NCI-H146 treated with DMSO at 0.1 percent for 48 hours (cell line): ENCODE measurements at regions not wholly inside any gene's neighbourhood (a gene's known extent, or its start where the extent isn't known, plus 50 kb on each side); places are given as distances from the start of the nearest gene placed in this dataset.

Experiments
- DNase-seq: peaks from one replicate; lab custom pipeline; 2025; ENCODE audit not compliant: unreplicated experiment; lab: John Stamatoyannopoulos, UW

DNA sequence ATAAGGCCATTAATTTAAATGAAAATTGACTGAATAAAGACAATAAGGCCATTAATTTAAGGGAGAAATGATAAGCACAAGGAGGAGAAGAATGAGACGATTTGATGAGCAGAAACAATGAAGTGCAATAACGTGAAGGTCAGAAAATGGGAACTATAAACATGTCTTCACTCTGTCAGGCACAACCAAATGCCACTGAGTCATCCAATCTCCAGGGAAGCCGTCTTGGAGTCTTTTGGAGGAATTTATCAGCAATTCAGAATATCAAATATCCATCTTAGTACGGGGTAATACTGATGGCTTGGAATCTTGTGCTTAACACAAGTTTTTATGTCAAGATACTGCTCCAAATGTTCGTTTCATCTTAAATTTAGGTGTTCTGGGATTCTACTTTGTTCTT is 159.9 kb downstream of the CAPZA3 start:
- DNase-seq, result no peak

- DNase-seq, result no peak
Observed at GRCh38 chr12:18898470-18898869, 160.6 kb downstream of the CAPZA3 start.

DNA sequence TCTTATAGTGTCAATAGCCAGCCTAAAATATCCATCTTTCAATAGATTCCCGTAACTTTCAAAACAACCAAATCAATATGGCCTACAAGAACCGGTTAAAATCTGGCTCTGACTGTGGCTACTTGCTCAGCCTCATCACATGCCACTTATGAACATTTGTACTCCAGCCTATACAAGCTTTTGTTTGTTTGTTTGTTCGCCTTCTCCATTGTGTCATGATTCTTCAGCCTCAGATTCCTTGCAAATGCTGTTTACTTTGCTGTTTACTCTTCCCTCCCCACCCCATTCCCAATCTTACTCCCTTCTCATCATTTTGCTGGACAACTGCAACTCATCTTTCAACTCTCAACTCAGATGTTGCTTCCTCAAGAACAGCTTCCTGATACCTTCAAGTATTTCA is 161.2 kb downstream of the CAPZA3 start:
- DNase-seq, result no peak

- no peak for DNase-seq
Observed at GRCh38 chr12:18899678-18900317, 161.9 kb downstream of the CAPZA3 start.

DNA sequence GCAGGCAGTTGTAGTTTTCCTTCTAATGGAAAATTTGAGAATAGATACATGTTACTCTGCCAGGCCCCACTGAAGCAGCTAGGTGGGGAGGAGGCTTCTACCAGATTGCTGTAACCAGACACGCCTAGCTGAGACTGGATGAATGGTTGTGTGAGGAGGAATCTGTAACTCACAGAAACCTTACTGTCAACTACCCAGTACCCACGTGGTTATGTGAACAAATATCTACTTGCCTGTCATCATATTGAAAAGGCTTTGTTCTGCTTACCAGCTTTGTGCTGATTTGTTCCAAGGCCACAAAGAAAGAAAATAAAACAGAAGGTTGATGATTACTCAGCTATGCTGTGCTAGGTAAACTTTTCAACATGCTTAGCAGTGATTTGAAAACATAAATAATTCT is 167.2 kb downstream of the CAPZA3 start:
- DNase-seq, result no peak

GRCh38 chr12:18906395-18906794 is 168.5 kb downstream of the CAPZA3 start:
- DNase-seq, result no peak

- no peak for DNase-seq
Observed at GRCh38 chr12:18907127-18907526, 169.2 kb downstream of the CAPZA3 start.

DNA sequence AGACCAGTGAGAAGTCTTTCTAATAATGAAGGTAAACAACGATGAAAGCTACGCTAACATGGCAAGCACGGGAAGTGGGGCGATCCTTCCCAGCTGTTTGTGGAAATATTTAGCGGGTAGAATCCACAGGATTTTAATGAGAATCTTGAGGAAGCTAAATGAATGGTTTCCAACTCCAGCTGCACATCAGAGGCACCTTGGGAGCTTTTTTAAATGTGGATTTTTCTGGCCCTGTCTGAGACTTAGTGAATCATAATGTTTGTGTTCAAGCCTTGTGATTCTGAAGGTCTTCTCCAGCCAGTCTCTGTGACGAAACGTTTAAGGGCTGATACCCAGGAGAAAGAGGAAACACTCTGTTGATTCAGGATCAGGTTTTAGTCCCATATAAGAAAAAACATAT is 169.8 kb downstream of the CAPZA3 start:
- DNase-seq, result no peak

GRCh38 chr12:18908191-18908590 is 170.3 kb downstream of the CAPZA3 start:
- no peak for DNase-seq

- DNase-seq, result no peak
Observed at GRCh38 chr12:18919871-18920511, 182.1 kb downstream of the CAPZA3 start.

- DNase-seq, result no peak
Observed at GRCh38 chr12:18922851-18923250, 184.9 kb downstream of the CAPZA3 start.

DNA sequence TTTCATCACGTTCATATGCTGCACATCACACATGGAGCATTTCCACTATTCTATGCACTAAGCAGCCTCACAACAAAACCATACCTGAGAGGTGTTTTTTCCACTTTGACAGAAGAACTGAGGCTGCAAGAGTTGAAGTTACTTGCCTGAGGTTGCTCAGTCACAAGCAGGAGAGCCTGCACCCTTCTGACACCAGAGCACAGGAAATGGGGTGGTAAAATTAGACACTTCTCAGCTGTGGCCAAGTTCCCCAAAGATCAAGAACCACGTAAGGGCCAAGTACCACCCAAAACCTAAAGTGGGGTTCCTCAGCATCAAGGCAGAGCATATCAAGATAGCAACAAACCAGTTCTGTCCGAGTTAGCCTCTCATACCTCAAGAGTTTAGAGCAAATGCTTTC is 185.8 kb downstream of the CAPZA3 start:
- no peak for DNase-seq

GRCh38 chr12:18926188-18926587 is 188.3 kb downstream of the CAPZA3 start:
- no peak for DNase-seq

DNA sequence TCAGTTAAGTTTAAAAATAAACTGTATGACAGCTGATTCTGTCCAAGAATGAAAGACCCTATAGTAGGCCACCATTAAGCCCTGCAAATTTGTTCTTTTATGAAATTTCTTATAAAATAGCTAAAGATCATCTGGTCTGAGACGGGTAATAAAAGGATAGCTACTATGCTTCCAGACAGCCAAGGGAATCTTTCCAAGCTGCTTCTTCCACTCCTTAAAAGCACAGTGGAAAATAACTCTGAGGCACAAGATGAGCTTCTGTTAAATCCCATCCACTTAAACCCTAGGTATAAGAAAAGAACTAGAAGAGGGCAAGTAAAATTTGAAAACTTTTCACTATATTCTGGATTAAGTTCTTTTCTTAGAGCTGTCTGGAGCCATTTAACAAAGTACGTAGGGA is 194.3 kb downstream of the CAPZA3 start:
- no peak for DNase-seq

- DNase-seq, result no peak
Observed at GRCh38 chr12:18932715-18933114, 194.8 kb downstream of the CAPZA3 start.

DNA sequence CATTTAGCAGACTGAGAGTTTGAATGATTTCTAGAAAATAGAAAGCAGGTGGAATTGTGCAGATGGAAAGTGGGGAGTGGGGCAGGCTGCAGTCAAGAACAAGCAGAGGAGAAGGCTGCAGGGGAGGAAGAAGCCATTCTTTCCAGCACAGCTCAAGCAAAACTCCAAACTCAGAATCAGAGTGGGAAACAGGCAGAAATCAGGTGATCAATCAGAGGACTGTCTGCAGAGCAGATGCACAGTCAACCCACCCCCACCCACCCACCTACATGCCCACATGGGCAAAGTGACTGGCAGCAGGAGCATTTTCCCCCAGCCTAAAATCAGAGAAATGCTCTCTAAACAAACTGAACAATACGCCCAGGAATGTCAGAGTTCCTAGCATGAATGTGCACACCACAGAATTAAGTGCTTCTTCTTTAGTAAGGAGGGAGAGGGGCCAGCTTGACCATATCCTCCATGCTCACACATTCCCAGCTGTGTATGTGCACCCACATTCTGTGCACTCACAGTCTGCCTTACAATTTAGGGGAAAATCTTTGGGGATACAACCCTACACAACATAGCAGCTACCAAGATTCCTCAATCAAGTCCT is 194.1 kb upstream of the PLEKHA5 start:
- no peak for DNase-seq

GRCh38 chr12:18939051-18939450 is 190.5 kb upstream of the PLEKHA5 start:
- DNase-seq, result no peak

- no peak for DNase-seq
Observed at GRCh38 chr12:18942669-18943068, 186.9 kb upstream of the PLEKHA5 start.

DNA sequence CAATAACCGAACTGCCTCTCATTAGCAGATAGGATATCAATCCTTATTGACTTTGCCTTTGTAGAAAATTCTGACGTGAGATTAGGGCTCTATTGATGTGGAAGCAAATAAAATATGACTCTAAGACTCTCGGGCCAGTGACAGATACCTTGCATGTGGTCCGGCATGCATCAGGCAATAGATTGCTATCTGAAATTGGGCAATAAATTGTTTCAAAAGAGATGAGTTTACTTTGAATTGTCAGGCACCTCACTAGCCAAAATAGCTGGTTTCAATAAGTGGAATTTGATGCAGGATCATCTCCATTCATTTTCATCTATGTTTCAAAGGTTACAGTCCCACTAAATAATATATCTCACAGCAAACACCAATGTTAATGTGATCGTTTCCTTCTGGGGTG is 186.3 kb upstream of the PLEKHA5 start:
- DNase-seq, result no peak

- no peak for DNase-seq
Observed at GRCh38 chr12:18946106-18946505, 183.4 kb upstream of the PLEKHA5 start.

DNA sequence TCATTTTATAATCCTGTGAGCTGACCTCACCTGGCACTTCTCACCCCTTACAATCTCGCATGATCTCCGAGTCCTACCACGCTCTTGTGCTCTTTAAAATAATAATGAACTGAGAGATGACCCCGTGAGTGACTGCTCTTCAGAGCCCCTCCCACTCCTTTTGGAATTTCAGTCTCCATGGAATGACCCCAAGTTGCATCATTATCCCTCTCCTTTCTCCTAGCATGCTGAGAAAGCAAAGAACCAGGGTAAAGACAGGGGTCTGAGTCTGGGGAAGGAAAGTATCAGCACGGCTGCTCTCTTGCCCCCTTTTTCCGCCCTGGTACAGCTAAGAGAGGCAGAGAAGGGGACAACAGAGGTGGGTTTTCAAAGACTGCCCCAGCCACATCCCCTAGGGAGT is 178.3 kb upstream of the PLEKHA5 start:
- no peak for DNase-seq

DNA sequence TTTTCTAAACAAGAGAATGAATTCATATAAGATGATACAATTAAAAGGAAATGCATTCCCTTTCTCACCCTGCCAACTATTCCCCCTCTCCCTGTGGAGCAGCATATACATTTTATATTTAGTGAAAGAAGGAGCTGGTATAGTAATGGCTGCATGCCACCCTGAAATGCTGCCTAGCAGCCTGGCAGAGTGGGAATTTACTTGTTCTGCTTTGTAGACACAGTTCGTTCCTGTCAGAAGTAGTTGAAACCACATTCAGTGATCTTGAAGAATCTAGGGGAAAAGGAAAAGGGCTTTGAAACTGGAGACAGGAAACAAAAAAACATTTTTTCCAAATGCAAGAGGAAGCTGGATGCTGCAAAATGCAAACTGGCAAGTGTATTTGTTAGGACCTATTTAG is 176.0 kb upstream of the PLEKHA5 start:
- DNase-seq, result no peak

- no peak for DNase-seq
Observed at GRCh38 chr12:18955594-18955993, 173.9 kb upstream of the PLEKHA5 start.
